ENCODE measurements at regions not wholly inside any gene's neighbourhood (a gene's known extent, or its start where the extent isn't known, plus 50 kb on each side); places are given as distances from the start of the nearest gene placed in this dataset.

DNA sequence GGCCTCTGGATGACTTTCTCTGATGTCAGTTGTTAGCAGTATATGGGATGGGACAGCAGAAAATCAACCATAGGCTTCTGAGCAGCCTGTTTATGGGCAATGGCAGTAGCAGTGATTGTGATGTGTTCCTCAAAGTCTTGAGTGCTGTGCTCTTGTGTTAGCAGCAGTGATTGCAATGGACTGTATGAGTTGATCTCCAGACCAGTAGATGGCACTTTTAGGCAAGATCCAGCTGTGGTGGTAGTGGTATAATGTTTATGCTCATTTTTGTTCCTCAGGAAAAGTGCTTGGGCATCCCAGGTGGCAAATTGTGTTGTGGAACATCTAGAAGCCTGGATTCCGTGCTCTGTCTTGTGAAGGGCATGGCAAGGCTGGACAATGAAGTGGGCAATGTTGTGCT is 181.6 kb upstream of the SYNCRIP start:
- TF ChIP-seq GATA2 (IDR thresholded peaks at IDR 0.05; ENCODE audit: low read depth, low read length) (no peak), GATA3 (IDR thresholded peaks at IDR 0.05; ENCODE audit: low read depth, low read length) (no peak)

Data from SH-SY5Y (cell line).